Right kidney (tissue), 1 donor: ENCODE measurements at regions not wholly inside any gene's neighbourhood (a gene's known extent, or its start where the extent isn't known, plus 50 kb on each side); places are given as distances from the start of the nearest gene placed in this dataset.

Experiments
- DNase-seq: peaks from one replicate; pipeline ENCODE4 v3.0.0-alpha.2; 2016

GRCh38 chr2:7766088-7766722 is 849.0 kb downstream of the RNF144A start:
- DNase-seq = no peak

DNA sequence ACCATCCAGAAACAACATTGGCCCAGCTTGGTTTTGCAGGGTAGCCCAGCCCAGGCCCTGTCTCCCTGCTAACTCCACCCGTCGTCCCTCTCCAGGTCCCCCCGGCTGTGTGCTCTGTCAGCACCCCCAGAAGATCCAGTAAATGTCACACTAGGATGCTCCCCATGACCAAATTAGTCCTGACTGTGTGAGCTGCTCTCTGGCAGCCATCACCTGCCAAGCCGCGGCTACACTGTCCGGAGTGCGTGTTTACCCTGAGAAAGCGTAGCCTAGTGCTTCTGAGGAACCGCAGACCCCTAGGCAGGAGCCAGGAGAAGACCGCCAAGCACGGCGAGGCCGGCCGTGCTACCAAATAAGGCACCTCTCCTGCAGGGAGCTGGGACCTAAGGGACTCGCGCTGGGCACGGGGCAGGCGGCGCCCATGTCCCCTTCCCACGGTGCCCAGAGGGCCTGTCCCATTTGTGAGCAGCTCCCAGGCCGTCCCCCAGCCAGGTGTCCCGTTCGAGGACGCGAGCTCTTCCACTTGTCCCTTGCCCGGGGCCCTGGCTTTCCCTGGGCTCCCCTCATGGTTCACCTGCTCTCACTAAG is 849.9 kb downstream of the RNF144A start:
- DNase-seq = no peak

- DNase-seq = no peak
These were observed 850.7 kb downstream of the RNF144A start for GRCh38 chr2:7767902-7768301.

DNA sequence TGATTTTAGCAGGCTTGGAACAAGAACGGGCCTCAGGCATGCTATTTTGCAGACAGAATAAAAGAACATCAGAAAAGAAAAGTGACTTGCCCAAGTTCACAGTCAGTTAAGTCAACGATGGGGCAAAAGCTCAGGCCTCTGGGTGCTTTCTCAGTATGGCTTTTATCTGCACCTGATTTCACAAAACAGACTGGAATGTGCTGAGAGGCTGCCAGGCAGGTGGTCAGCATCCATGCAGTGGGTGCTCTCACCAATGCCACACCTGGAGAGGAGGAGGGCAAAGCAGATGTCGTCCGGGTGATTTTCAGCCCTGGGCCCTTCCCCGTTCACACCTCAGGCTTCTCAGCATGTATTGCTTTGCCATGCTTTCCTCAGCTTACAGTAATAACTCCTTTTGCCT is 854.6 kb downstream of the RNF144A start:
- no peak for DNase-seq

GRCh38 chr2:7773362-7774360 is 856.4 kb downstream of the RNF144A start:
- DNase-seq = no peak

- DNase-seq = no peak
These were observed 857.3 kb downstream of the RNF144A start for GRCh38 chr2:7774481-7774880.

- DNase-seq = no peak
These were observed 860.5 kb downstream of the RNF144A start for GRCh38 chr2:7777668-7778067.

GRCh38 chr2:7780321-7780720 is 863.1 kb downstream of the RNF144A start:
- no peak for DNase-seq

GRCh38 chr2:7785700-7786099 is 868.5 kb downstream of the RNF144A start:
- DNase-seq = no peak

DNA sequence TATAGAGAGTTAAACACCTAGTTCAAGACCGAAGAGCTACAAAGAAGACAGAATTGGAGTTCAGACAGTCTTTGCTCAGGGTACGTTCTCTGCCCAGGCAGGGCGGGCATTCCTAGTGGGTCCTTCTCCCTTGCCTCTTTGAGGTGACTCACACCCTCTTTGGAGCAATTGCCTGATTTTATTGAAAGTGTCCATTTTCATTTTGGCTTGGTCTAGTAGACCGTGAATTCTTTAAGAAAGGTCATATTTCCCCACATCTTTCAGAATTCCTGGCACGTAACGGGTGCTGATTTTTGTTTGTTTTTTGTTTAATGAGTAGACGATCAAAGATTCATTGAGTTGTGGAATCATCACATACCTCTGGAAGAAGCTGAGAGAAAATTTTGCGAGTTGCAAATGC is 871.5 kb downstream of the RNF144A start:
- DNase-seq = no peak

DNA sequence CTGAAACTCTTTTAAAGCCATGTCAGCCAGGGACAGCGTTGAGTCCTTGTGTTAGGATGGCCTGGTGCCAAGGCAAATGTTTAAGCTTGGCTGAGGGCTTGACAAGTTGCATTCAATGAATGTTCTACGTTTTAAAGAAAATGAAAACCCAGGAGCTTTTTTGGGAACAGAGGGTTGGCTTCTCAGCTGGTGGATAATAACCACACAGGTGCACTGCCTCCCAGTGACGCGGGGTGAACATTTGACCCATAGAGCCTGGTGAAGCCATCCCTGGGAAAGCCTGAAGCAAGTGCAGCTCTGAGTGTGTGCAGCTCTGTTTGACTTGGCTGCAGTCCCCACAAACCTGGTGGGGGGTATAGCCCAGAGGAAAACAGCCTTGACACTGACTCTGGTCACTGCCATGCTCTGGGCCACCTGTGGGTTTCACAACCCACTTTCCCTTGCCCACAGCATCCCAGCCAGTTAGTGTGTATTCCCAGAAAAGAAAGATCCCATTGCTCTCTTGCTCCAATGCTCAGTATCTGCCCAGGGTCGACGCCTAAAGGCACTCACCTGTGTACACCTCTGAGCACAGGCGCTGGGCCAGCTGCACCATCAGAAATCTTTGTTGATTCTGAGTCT is 874.9 kb downstream of the RNF144A start:
- DNase-seq = no peak

DNA sequence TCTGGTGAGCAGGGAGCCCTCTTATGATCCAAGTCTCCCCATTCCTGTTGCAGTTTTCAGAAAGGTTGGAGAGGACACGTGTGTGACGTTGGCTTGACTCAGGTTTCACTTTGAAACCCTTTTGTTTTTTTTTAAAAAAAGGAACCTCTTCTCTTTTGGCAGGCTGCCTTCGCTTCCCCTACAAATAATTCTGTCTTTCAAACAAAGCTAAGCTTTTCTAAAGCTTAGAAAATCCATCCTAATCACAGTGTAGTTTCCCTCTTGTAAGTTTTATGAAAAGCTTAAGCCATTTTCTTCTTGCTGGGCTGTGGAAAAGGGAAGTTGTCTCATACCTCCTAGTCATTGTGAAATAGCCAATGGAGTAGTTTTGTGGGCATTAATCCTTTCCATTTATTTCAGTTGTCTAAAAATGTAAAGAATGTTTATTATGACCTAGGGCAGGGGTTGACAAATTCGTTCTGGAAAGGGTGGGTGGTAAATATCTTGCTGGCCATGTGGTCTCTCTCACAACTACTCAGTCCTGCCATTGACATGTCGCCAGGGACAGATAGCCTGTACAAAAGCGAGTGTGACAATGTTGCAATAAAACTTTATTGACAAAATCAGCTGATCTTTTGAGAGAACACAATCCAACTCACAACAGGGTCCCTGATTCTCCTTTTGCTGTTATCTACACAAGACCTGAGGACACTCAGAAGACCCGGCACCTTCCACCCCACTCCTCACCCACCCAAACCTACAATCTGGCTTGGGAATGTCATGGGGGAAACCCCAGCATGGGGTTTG is 878.8 kb downstream of the RNF144A start:
- DNase-seq = no peak

- no peak for DNase-seq
These were observed 881.8 kb upstream of the ID2 start for GRCh38 chr2:7800031-7800430.

- DNase-seq = no peak
These were observed 880.6 kb upstream of the ID2 start for GRCh38 chr2:7801212-7801611.

GRCh38 chr2:7803515-7803914 is 878.3 kb upstream of the ID2 start:
- no peak for DNase-seq

DNA sequence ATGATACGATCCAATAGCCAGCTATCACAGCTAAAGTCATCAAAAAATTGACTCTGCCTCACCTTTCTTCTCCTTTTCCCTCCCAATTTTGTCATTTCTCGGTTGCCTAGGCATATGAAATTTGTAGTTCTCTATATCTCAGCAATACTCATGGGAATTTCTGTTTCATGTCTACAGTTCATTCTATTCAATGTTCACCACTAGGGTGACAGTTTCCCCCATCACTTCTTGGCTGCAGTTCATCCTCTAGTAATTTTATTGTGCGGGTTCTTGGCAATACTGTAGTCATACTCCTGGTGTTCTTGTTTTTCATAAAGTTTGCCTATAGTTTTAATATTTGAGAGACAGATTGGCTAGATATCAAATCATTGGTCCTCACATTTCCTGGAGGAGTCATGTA is 872.2 kb upstream of the ID2 start:
- no peak for DNase-seq

- DNase-seq = no peak
These were observed 870.8 kb upstream of the ID2 start for GRCh38 chr2:7811073-7811472.

- DNase-seq = no peak
These were observed 869.4 kb upstream of the ID2 start for GRCh38 chr2:7812231-7812995.

GRCh38 chr2:7813541-7814292 is 868.1 kb upstream of the ID2 start:
- no peak for DNase-seq

GRCh38 chr2:7815726-7816125 is 866.1 kb upstream of the ID2 start:
- DNase-seq = no peak

GRCh38 chr2:7816233-7816632 is 865.6 kb upstream of the ID2 start:
- DNase-seq = no peak
